ENCODE measurements at regions not wholly inside any gene's neighbourhood (a gene's known extent, or its start where the extent isn't known, plus 50 kb on each side); places are given as distances from the start of the nearest gene placed in this dataset.

DNA sequence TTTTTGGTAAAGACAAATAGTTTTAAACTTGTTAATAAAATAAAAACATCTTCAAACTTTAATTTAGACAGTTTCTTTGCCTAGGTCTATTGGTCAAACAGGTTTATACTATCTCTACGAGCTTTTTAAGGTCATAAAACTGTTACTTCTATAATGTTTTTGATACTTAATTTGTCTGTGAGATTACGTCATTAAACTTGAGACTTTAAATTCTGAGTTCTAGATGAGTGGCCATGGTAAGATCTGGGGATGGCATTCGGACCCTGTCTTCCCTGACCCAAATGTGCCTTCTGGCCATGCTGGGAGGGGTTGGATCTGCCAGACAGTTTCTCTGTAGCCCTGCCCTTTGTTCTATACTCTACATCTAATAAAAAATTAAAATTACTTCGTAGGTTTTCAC lies 497.8 kb downstream of the TMEM135 start:
- TF ChIP-seq, protein P1, sequence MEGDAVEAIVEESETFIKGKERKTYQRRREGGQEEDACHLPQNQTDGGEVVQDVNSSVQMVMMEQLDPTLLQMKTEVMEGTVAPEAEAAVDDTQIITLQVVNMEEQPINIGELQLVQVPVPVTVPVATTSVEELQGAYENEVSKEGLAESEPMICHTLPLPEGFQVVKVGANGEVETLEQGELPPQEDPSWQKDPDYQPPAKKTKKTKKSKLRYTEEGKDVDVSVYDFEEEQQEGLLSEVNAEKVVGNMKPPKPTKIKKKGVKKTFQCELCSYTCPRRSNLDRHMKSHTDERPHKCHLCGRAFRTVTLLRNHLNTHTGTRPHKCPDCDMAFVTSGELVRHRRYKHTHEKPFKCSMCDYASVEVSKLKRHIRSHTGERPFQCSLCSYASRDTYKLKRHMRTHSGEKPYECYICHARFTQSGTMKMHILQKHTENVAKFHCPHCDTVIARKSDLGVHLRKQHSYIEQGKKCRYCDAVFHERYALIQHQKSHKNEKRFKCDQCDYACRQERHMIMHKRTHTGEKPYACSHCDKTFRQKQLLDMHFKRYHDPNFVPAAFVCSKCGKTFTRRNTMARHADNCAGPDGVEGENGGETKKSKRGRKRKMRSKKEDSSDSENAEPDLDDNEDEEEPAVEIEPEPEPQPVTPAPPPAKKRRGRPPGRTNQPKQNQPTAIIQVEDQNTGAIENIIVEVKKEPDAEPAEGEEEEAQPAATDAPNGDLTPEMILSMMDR (IDR thresholded peaks at IDR 0.05 in 4 of 5, conservative IDR thresholded peaks at IDR 0.05 in 1 of 5): no peak
- TF ChIP-seq POLR2A (IDR thresholded peaks at IDR 0.05): no peak
